Stimulated activated CD4-positive, alpha-beta T cell treated with anti-CD3 and anti-CD28 coated beads, Interleukin-2, amount 100 ng/mL, for 24 hours (primary cell): ENCODE measurements at regions not wholly inside any gene's neighbourhood (a gene's known extent, or its start where the extent isn't known, plus 50 kb on each side); places are given as distances from the start of the nearest gene placed in this dataset.

Source experiments
- DNase-seq, 2 donors: peaks; one replicate each; pipeline ENCODE4 v3.0.0-alpha.2; 2020

- DNase-seq: no peak
Observed at GRCh38 chr12:97097734-97098133, 190.7 kb downstream of the NEDD1 start.

GRCh38 chr12:97109441-97109840 lies 202.4 kb downstream of the NEDD1 start:
- DNase-seq: no peak

- no peak for DNase-seq
Observed at GRCh38 chr12:97112136-97112535, 205.1 kb downstream of the NEDD1 start.

- DNase-seq: no peak
Observed at GRCh38 chr12:97118796-97119375, 211.8 kb downstream of the NEDD1 start.

- no peak for DNase-seq
Observed at GRCh38 chr12:97127061-97127460, 220.0 kb downstream of the NEDD1 start.

GRCh38 chr12:97131220-97131981 lies 224.3 kb downstream of the NEDD1 start:
- DNase-seq: no peak

GRCh38 chr12:97132270-97132669 lies 225.2 kb downstream of the NEDD1 start:
- DNase-seq: no peak

- DNase-seq: no peak
Observed at GRCh38 chr12:97134495-97134894, 227.4 kb downstream of the NEDD1 start.

GRCh38 chr12:97140355-97140754 lies 233.3 kb downstream of the NEDD1 start:
- DNase-seq: no peak

- DNase-seq: no peak
Observed at GRCh38 chr12:97142737-97143410, 235.8 kb downstream of the NEDD1 start.

- DNase-seq: peak; percentile 50 to 66
Observed at GRCh38 chr12:97148941-97149559, 242.0 kb downstream of the NEDD1 start.

- DNase-seq: no peak
Observed at GRCh38 chr12:97151481-97151880, 244.4 kb downstream of the NEDD1 start.

- no peak for DNase-seq
Observed at GRCh38 chr12:97159377-97159776, 252.3 kb downstream of the NEDD1 start.

GRCh38 chr12:97160277-97160676 lies 253.2 kb downstream of the NEDD1 start:
- DNase-seq: no peak

- DNase-seq: no peak
Observed at GRCh38 chr12:97162173-97162572, 255.1 kb downstream of the NEDD1 start.

GRCh38 chr12:97164936-97165335 lies 257.9 kb downstream of the NEDD1 start:
- DNase-seq: no peak

- no peak for DNase-seq
Observed at GRCh38 chr12:97167598-97167997, 260.5 kb downstream of the NEDD1 start.

GRCh38 chr12:97168804-97169203 lies 261.7 kb downstream of the NEDD1 start:
- DNase-seq: no peak

- DNase-seq: no peak
Observed at GRCh38 chr12:97169889-97170567, 263.0 kb downstream of the NEDD1 start.

- DNase-seq: no peak
Observed at GRCh38 chr12:97173688-97174410, 266.8 kb downstream of the NEDD1 start.

GRCh38 chr12:97177481-97177880 lies 270.4 kb downstream of the NEDD1 start:
- no peak for DNase-seq

GRCh38 chr12:97181571-97182265 lies 274.7 kb downstream of the NEDD1 start:
- no peak for DNase-seq
